ENCODE measurements at regions not wholly inside any gene's neighbourhood (a gene's known extent, or its start where the extent isn't known, plus 50 kb on each side); places are given as distances from the start of the nearest gene placed in this dataset.

GRCh38 chr3:116842254-116842957 lies 132.8 kb downstream of the TUSC7 start:
- FAIRE-seq (no peak), DNase-seq (ENCODE audit: low spot score in 2 of 2) (no peak)

DNA sequence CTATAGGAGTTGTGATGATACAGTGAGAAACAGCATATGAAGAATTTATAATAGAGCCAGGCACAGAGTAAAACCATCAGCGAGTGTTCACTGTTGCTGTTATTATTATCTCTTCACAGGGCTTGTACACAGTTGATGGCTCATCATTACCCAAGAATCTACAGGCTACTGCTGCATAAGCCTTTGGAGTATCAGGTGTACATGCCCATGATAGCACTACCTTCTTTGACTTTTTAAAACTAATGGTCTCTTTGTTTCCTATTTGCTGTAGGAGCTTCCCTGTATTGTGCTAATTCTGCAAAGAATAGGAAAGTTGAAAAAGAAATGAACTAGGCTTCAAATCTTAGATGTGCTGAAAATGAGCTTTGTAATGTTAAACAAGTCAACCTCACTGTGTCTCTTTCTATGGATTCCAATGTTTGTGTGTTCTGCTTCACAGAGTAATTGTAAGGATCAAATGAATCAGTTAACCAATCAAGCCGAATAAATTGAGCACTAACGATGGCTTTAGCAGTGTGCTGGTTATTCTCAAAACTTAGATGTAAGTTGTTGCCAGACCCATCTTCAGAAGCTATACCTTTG lies 138.8 kb downstream of the TUSC7 start:
- no peak for DNase-seq (ENCODE audit: low spot score in 2 of 2)
- no peak for FAIRE-seq

DNA sequence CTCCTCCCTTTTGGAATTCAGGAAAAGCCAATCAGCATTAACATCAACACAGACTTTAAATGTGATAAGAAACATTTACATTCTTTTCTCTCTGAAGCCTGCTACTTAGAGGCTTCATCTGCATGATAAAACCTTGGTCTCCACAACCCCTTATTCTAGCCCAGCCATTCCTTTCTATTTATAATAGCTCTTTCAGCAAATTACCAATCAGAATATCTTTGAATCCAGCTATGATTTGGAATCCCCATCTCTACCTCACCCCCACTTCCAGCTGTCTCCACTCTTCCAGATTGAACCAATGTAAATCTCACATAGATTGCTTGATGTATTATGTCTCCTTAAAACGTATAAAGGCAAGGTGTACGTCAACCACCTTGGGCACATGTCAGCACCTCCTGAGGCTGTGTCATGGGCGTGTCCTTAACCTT lies 139.7 kb downstream of the TUSC7 start:
- DNase-seq (ENCODE audit: low spot score in 2 of 2) = no peak
- no peak for FAIRE-seq

- no peak for DNase-seq (ENCODE audit: low spot score in 2 of 2)
- FAIRE-seq = no peak
Measured at GRCh38 chr3:116852803-116853202, 143.2 kb downstream of the TUSC7 start.

- no peak for FAIRE-seq
- no peak for DNase-seq (ENCODE audit: low spot score in 2 of 2)
Measured at GRCh38 chr3:116863270-116863770, 153.7 kb downstream of the TUSC7 start.

DNA sequence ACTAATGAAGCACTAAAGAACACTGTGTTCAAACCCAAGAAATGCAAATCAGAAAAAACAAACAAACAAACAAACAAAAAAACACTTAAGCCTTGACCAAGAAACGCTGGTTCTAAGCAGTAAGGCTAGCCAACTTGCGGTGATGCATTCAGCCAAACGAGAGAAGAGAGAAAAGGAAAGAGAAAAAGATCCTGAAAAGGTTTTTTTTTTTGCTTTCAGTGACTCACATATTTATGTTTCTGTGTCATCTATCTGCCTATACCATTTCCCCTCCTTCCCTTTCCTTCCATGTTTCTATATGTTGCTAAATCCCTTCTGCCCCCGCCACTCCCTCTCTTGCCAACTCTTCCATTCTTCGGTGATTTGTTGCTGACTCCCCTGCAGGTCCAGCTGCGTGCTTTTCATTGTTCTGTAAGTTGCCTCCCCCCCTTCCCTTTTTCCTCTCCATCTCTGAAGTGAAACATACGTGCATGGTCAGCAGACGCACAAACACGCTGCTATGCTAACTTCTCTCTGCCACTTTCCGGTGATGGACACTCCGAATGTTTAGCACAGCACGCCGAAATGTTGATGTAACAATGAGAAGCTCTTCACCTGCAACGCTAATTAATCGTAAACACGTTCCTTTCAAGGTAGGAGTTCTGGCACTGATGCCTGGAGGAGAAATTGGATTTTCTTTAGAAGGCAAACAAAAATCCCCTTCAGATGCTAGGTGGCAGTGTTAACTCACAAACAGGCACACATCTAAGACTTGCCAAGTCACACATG lies 154.4 kb downstream of the TUSC7 start:
- FAIRE-seq (peak; percentile 36), DNase-seq (ENCODE audit: low spot score in 2 of 2) (peak in 1 of 2 donors; percentile 13)

DNA sequence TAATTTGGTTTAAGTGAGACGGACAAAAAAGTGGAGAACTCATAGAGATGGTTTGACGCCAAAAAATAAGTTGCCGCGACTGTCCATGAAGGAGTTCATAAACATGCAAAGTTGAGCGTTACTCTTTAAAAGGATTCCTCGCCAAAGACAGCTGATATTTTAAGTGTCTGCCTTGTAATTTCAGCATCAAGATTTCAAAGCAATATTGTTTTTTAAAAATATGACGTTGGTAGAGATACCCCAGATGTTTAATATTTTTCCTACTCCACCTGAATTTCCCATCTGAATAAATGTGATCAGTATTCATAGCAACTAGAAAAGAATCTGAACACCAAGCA lies 155.0 kb downstream of the TUSC7 start:
- DNase-seq (ENCODE audit: low spot score in 2 of 2) (no peak), FAIRE-seq (no peak)

- FAIRE-seq (no peak), DNase-seq (ENCODE audit: low spot score in 2 of 2) (no peak)
Measured at GRCh38 chr3:116870379-116870778, 160.8 kb downstream of the TUSC7 start.

DNA sequence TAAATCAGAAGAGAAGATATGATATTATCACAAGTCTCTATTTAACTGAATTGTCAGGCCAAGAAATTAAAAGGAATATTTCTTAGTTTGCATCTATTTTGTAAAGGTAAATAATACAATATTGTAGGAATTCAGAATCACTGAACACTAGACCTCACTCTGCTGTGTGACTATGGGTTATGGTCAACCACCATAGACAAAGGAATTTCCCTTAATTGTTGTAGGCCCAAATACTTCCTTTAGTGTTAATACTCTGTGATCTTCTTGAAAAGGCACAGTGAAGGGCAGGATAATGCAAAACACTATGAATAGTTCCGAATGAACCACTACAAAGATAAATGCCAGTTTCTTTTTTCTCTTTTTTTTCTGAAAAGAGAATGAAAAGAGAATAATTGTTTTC lies 162.3 kb downstream of the TUSC7 start:
- FAIRE-seq (no peak), DNase-seq (ENCODE audit: low spot score in 2 of 2) (no peak)

DNA sequence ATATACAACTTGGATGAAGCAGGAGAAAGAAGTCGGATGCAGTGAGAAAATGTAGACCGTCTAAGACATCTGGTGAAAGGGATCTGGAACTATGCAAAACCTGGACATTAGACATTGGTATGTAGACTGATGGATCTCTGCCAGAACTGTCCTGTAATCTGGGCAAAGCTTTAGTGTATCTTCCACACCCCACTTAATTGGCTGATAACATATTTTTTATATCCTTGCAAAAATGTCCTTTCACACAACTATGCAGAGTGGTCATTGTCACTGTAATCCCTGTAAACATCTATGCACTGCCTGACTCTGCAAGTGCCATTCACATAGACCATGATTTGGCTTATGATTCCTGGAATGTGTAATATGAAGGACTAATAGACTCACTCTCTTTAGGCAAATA lies 163.1 kb downstream of the TUSC7 start:
- FAIRE-seq (no peak), DNase-seq (ENCODE audit: low spot score in 2 of 2) (no peak)

DNA sequence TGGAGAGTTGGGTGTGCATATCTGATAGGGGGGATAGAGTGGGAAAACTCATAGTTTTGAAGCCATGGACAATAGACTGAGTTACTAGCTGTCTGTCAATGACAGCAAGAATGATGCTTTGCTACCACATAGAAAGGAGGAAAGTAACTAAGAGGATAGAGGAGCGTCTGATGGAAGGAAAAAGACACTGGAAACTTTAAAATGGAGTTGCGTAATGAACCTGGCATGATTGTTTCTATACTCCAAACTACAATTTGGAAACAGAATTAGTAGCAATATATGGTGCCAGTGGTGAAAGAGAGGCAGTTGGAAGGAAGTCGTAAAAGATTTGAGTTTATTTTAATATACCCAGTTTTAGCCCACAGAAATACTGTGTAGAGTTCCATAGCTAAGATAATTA lies 163.6 kb downstream of the TUSC7 start:
- FAIRE-seq = no peak
- DNase-seq (ENCODE audit: low spot score in 2 of 2) = no peak

DNA sequence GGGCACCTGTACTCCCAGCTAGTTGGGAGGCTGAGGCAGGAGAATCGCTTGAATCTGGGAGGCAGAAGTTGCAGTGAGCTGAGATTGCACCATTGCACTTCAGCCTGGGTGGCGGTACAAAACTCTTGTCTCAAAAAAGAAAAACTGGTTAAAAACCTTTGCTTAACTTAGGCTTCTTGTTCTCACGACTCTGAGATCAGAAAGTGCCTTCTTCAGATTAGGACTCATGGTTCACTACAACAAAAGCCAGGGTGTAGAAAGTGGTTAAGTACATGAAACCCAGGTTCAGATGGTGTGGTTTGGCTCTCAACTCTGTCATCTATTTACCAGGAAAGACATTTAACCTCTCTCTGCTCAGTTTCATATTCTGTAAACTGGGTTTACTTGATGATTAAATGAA lies 168.4 kb downstream of the TUSC7 start:
- no peak for DNase-seq (ENCODE audit: low spot score in 2 of 2)
- FAIRE-seq = no peak

DNA sequence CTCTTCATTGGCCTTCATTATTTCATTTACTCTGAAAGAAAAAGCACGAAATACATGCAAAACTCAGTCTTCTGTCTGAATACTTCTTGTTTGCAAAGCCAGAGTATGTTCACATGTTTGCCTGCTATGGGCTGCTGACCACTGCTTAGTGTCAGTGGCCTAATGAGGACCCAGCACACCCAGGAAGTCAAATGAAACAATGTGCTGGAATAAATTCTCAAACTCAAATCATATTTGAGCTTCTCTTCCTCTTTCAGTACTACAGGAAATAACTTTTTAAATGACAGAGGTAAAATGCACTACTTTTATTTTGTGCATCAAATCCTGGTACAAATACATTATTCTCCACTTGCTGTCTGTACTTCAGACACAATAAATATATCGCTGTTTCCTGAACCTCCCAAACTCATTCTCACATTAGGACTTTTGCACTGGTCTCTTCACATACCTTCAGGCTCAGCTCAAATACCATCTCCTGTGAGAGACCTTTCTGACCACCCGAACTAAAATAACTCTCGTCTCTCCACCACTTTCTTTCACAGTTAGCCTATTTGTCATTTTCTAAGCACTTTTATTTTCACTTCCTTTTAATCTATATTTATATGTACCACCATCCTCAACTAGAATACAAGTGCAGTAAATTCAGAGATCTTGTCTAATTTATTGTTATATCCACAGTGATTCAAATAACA lies 176.8 kb downstream of the TUSC7 start:
- DNase-seq (ENCODE audit: low spot score in 2 of 2) (no peak), FAIRE-seq (no peak)

DNA sequence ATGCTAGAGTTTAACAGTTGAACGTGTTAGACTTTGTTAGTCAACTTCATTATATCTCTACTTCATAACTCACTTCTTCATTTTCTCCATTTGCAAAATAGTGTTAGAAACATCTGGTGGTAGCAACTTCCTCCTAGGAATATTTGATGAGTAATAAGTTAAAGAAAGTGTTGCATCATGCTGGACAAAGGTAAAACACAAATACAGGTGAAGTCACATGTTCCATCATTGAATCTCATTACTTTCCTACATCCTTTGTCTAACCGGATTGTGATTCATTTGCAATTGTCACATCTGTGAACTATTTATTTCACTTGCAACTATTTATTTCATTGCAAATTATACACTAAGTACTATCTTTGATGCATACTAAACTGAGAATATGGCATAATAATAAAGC lies 186.5 kb downstream of the TUSC7 start:
- FAIRE-seq (no peak), DNase-seq (ENCODE audit: low spot score in 2 of 2) (no peak)

- FAIRE-seq = no peak
- DNase-seq (ENCODE audit: low spot score in 2 of 2) = no peak
Measured at GRCh38 chr3:116897382-116897781, 187.8 kb downstream of the TUSC7 start.

GRCh38 chr3:116899253-116899652 lies 189.7 kb downstream of the TUSC7 start:
- FAIRE-seq = no peak
- no peak for DNase-seq (ENCODE audit: low spot score in 2 of 2)

GRCh38 chr3:116905334-116905733 lies 195.8 kb downstream of the TUSC7 start:
- FAIRE-seq (no peak), DNase-seq (ENCODE audit: low spot score in 2 of 2) (no peak)

DNA sequence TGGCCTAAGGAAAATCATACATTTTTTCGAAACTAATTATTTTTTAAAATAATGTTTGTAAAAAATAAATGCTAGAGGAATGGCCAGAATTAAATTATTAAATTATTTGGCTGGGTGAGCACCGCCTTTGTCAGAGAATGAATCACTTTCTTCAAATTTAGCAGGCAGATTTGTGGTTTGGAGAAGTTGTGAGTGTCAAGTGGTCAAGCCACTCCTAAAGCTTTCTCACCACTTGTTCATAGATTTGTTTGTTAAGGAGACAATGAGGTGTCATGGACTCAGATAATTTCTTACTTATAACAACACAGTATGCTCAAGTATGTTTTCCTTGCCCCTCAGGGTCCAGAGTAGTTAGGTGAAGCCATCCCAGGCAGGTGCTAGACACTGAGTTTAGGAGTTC lies 196.2 kb downstream of the TUSC7 start:
- DNase-seq (ENCODE audit: low spot score in 2 of 2) (no peak), FAIRE-seq (no peak)

- FAIRE-seq = no peak
- DNase-seq (ENCODE audit: low spot score in 2 of 2) = no peak
Measured at GRCh38 chr3:116912116-116912515, 202.5 kb downstream of the TUSC7 start.

- FAIRE-seq = no peak
- no peak for DNase-seq (ENCODE audit: low spot score in 2 of 2)
Measured at GRCh38 chr3:116914004-116914403, 204.4 kb downstream of the TUSC7 start.

- DNase-seq (ENCODE audit: low spot score in 2 of 2) (no peak), FAIRE-seq (no peak)
Measured at GRCh38 chr3:116916836-116917235, 207.3 kb downstream of the TUSC7 start.

All from frontal cortex (tissue), 3 donors.